ENCODE measurements at regions not wholly inside any gene's neighbourhood (a gene's known extent, or its start where the extent isn't known, plus 50 kb on each side); places are given as distances from the start of the nearest gene placed in this dataset.
A peak's percentile ranks its signal among the peaks of the same experiment; 100 is the strongest.

DNA sequence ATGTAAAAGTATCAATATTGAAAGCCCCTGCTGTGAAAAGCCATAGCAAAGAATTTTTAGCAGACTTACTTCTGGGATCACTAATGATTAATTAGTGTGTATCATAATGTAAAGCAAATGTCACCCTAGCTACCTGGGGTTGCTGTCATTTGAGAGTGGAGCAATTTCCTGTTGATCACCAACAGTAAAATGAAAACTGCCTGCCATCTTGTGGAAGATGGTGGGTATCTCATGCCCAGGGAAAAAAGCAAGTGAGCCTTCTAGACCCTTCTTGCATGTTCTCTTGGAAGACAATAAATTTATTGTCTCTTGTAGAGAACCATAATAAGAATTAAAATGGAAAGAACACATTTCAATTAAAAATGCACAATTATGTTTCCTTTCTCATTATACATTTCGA is 360.2 kb downstream of the ZIC3 start:
- TF ChIP-seq, protein P1, sequence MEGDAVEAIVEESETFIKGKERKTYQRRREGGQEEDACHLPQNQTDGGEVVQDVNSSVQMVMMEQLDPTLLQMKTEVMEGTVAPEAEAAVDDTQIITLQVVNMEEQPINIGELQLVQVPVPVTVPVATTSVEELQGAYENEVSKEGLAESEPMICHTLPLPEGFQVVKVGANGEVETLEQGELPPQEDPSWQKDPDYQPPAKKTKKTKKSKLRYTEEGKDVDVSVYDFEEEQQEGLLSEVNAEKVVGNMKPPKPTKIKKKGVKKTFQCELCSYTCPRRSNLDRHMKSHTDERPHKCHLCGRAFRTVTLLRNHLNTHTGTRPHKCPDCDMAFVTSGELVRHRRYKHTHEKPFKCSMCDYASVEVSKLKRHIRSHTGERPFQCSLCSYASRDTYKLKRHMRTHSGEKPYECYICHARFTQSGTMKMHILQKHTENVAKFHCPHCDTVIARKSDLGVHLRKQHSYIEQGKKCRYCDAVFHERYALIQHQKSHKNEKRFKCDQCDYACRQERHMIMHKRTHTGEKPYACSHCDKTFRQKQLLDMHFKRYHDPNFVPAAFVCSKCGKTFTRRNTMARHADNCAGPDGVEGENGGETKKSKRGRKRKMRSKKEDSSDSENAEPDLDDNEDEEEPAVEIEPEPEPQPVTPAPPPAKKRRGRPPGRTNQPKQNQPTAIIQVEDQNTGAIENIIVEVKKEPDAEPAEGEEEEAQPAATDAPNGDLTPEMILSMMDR (IDR thresholded peaks at IDR 0.05; ENCODE audit: low read depth, low read length): peak; percentile 61
- TF ChIP-seq EZH2phosphoT487 (IDR thresholded peaks at IDR 0.05; ENCODE audit: low read depth): no peak
